Kidney (tissue), 13 donors: ENCODE measurements at regions not wholly inside any gene's neighbourhood (a gene's known extent, or its start where the extent isn't known, plus 50 kb on each side); places are given as distances from the start of the nearest gene placed in this dataset.

Source experiments
- DNase-seq, 5 donors: peaks; one replicate each; pipeline ENCODE4 v3.0.0-alpha.2; 2013 to 2020
- FAIRE-seq: peaks from 2 replicates; lab custom pipeline; 2012; peaks lifted over from hg19 to GRCh38; lab: Jason Lieb, UNC
- H3K27ac ChIP-seq, 2 donors: one replicate each; pipeline ENCODE4 v1.7.0; 2013; ENCODE audit warnings: low read depth in 2 of 2, low read length in 2 of 2, inconsistent platforms in 1 of 2
- H3K27me3 ChIP-seq: one replicate; pipeline ENCODE4 v1.7.1; 2013; ENCODE audit warnings: low read length, inconsistent platforms; ENCODE audit not compliant: control insufficient read depth, insufficient read depth
- H3K36me3 ChIP-seq, 3 donors: one replicate each; pipeline versions ENCODE4 v1.7.0 to v1.7.1; 2013; ENCODE audit warnings: low read length in 3 of 3, control low read depth in 1 of 3, inconsistent platforms in 1 of 3; ENCODE audit not compliant: insufficient read depth in 3 of 3, control insufficient read depth in 2 of 3
- H3K4me1 ChIP-seq, 3 donors: one replicate each; pipeline versions ENCODE4 v1.7.0 to v1.7.1; 2013; ENCODE audit warnings: low read length in 3 of 3, inconsistent platforms in 1 of 3, low read depth in 1 of 3; ENCODE audit not compliant: control insufficient read depth in 2 of 3, insufficient read depth in 2 of 3
- H3K4me3 ChIP-seq, 3 donors: one replicate each; pipeline versions ENCODE4 v1.7.0 to v1.8.1; 2013; ENCODE audit warnings: low read length in 3 of 3, control low read depth in 1 of 3, inconsistent platforms in 1 of 3
- H3K9ac ChIP-seq, 3 donors: one replicate each; pipeline versions ENCODE4 v1.7.0 to v1.7.1; 2013; ENCODE audit warnings: low read length in 3 of 3, control low read depth in 1 of 3, inconsistent platforms in 1 of 3
- H3K9me3 ChIP-seq, 3 donors: one replicate each; pipeline versions ENCODE4 v1.7.0 to v1.7.1; 2013; ENCODE audit warnings: low read length in 3 of 3, control low read depth in 1 of 3, inconsistent platforms in 1 of 3; ENCODE audit not compliant: control insufficient read depth in 2 of 3, insufficient read depth in 1 of 3
- intact Hi-C: fragments of 100-400 bp; cut with DNase I; formaldehyde crosslinking; loops from one replicate; pipeline ENCODE4 v1.11.1; 2022
- TF ChIP-seq, protein P1 (sequence below): IDR thresholded peaks from 3 replicates; pipeline ENCODE4 v1.5.1; 2012; ENCODE audit warnings: mild to moderate bottlenecking, moderate library complexity, borderline replicate concordance; ENCODE audit not compliant: insufficient read depth; ENCODE audit errors: extremely low read depth
- donor health status: control.
- donor health status: control.
- donor health status: control.
- donor health status: control.
- donor health status: control.
- donor health status: DM: yes; HTN: yes; CAD: no.
- donor health status: Normal renal cell carcinoma (clear cell type).

DNA sequence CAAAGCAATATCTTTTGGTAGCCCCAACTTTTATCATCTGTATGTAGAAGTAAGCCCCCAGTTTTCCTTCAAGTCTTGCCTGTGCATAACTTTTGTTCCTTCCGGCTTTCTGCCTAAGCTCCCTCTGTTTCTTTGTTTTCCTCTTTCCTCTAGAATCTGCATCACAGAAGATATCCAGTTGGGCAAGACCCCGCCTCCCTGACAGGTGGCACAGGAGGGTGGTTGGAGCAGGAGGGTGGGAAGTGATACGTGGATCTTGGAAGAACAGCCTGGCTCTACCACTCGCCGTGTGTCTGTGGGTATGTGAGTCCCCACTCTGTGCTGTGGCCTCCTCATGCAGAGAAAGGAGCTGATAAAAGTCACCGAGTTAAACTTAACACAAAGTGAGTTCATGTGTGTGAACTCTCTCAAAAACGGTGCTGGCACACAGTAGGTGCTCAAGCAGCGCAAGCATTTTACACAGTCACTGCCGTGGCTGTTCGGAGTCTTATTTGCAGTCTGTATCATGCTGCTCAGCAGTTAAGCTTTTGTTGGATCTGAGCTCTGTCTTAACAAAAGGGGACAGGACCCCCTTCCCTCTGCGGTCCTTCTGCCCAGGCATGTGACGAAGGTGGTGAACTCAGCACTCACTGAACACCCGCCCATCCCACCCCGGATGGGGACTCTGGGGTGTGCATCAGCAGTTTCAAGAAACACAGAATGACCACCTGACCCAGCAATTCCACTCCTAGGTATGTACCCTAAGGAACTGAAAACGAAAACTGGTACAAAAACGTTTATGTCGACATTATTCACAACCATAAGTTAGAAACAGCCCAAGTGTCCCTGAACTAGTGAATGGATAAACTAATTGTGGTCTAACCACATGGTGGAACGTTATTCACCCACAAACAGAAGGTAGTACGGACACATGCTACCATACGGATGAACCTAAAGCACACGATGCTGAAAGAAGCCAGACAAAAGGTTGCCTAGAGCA is 249.1 kb downstream of the CTTN start:
- no peaks in the 10 kb centered on the region for H3K27me3 ChIP-seq
- H3K36me3 ChIP-seq = no peaks in the 10 kb centered on the region
- TF ChIP-seq, protein P1, sequence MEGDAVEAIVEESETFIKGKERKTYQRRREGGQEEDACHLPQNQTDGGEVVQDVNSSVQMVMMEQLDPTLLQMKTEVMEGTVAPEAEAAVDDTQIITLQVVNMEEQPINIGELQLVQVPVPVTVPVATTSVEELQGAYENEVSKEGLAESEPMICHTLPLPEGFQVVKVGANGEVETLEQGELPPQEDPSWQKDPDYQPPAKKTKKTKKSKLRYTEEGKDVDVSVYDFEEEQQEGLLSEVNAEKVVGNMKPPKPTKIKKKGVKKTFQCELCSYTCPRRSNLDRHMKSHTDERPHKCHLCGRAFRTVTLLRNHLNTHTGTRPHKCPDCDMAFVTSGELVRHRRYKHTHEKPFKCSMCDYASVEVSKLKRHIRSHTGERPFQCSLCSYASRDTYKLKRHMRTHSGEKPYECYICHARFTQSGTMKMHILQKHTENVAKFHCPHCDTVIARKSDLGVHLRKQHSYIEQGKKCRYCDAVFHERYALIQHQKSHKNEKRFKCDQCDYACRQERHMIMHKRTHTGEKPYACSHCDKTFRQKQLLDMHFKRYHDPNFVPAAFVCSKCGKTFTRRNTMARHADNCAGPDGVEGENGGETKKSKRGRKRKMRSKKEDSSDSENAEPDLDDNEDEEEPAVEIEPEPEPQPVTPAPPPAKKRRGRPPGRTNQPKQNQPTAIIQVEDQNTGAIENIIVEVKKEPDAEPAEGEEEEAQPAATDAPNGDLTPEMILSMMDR = no peak
- no peak for DNase-seq
- FAIRE-seq = no peak
- H3K27ac ChIP-seq = no peak overlapping the region
- H3K9me3 ChIP-seq = no peaks in the 10 kb centered on the region
- H3K9ac ChIP-seq = no peak overlapping the region
- H3K4me3 ChIP-seq = no peak overlapping the region
- H3K4me1 ChIP-seq = no peaks in the 10 kb centered on the region
- intact Hi-C loops = no loop called here

DNA sequence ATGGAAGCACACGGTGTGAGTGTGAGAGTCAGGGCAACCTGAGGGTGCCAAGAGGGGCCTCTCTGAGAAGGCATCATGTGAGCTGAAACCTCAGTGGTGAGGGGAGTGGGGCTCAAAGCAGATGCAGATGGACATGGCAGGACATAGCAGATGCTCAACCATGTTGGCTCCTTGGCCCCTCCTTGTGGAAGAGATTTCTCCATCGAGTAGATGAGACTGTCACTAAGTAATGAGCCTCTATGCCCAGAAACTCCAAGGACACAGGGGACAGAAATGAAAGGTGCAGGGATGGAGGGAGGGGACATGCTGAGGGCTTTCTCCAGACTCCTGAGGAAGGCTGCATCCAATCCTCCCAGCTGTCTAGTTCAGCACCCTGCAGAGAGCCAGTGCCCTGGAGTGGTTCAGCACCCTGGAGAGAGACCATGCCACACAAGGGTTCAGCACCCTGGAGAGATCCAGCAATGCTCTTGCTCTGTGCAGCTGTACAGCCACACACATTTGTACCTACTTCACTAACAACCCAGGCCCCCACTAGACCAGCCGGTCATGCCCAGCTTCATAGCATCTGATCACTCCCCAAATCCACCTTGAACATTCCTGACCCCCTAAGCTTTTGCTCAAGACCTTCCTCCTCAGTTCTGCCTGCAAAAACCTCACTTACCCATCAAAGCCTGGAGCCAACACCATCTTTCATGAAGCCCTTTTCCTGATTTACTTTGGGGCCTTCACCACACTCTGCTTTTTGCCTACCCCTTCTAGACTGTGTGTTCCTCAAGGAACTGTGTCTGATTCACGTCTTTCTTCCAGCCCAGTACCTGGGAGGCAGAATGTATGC is 252.0 kb downstream of the CTTN start:
- no peaks in the 10 kb centered on the region for H3K9me3 ChIP-seq
- TF ChIP-seq, protein P1 = no peak
- no peaks in the 10 kb centered on the region for H3K27me3 ChIP-seq
- H3K4me1 ChIP-seq = no peaks in the 10 kb centered on the region
- no peak for FAIRE-seq
- no peak overlapping the region for H3K27ac ChIP-seq
- H3K36me3 ChIP-seq = no peaks in the 10 kb centered on the region
- intact Hi-C loops = no loop called here
- no peak overlapping the region for H3K4me3 ChIP-seq
- peak in 4 of 5 donors; percentile 86 to 95 (median 94) for DNase-seq
- H3K9ac ChIP-seq = no peak overlapping the region

DNA sequence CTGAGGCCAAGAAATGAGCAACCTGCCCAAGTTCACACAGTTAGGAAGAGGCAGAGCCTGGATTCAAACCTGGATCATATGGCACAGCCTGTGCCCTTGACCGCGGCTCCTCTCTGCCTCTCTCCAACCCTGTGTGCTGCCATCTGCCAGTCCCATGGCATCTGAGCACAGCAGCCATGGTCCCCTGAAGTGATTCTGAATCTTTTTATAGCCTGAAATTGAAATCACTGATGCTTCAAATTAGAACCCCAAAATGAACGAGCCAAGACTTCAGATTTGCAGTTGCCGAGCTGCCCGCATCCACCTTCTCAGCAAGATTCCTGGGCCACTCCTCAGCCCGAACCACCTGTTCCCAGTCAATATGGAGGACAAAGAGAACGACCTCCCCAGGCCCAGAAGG is 252.7 kb downstream of the CTTN start:
- Histone ChIP-seq H3K4me1 (no peaks in the 10 kb centered on the region), H3K9ac (no peak overlapping the region), H3K36me3 (no peaks in the 10 kb centered on the region), H3K27me3 (no peaks in the 10 kb centered on the region), H3K9me3 (no peaks in the 10 kb centered on the region), H3K4me3 (no peak overlapping the region), H3K27ac (no peak overlapping the region)
- DNase-seq (no peak), FAIRE-seq (no peak)
- intact Hi-C loops = no loop called here
- TF ChIP-seq, protein P1 = no peak
